Stimulated activated CD4-positive, alpha-beta T cell treated with anti-CD3 and anti-CD28 coated beads, Interleukin-1b, Interleukin-23, amount 100 ng/mL, for 4 hours (primary cell): ENCODE measurements at regions not wholly inside any gene's neighbourhood (a gene's known extent, or its start where the extent isn't known, plus 50 kb on each side); places are given as distances from the start of the nearest gene placed in this dataset.
"Not testable (repeated sequence)": the region's sequence is repeated elsewhere in the genome, so short reads cannot be mapped to it uniquely, and the experiment has no call there.

Experiments used
- DNase-seq, 2 donors: peaks; one replicate each; pipeline ENCODE4 v3.0.0-alpha.2; 2020; ENCODE audit warnings: low read depth in 2 of 2

DNA sequence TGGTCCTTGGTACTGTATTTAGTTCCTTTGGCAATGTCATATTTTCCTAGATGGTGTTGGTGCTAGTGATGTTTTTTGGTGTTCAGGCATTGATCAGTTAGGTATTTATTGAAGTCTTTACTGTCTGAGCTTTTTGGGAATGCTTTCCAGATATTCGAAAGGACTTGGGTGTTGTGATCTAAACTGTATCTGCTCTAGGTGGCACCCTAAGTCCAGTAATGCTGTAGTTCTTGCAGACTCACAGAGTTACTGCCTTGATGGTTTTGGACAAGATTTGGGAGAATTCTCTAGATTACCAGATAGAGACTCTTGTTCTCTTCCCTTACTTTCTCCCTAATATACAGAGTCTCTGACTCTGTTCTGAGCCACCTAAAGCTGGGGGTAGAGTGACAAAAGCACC lies 513.6 kb upstream of the PITX2 start:
- no peak for DNase-seq

DNA sequence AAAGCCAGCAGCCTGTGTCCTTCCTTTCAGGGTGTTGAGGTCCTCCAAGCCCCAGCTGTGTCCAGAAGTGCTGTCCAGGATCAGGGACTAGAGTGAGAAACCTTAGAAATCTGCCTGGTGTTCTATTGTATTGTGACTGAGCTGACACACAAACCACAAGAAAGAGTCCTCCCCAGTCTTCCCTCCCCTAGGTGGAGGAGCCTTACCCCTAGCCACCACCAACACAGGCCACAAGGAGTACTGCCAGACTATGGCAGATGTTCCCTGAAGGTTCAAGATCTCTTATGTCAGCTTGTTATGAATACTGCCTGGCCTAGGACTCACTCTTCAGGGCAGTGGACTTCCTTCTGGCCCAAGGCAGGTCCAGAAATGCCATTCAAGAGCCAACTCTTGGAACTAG lies 514.1 kb upstream of the PITX2 start:
- DNase-seq: no peak

- no peak for DNase-seq
Measured at GRCh38 chr4:111143510-111143909, 520.6 kb upstream of the PITX2 start.

DNA sequence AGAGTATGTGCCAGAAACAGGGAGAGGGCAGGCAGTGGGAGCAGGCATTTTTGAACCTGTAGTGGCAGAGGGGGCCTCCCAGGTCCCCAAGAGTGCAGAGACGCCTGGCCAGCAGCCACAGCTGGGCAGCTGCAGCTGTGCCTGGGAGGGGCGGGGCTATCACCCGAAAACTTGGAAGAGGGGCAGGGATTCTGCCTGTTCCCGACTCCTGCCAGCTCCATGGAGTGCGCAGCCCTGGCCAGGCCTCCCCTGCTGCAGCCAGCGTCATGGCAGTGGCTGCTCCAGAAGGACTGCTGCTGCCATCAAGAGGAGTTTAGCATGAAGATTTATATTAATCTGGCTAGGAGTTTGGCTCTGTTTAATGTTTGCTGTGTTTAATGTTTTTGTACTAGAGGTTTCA lies 532.1 kb upstream of the PITX2 start:
- DNase-seq: no peak

GRCh38 chr4:111164556-111164955 lies 541.7 kb upstream of the PITX2 start:
- not testable (repeated sequence) for DNase-seq

DNA sequence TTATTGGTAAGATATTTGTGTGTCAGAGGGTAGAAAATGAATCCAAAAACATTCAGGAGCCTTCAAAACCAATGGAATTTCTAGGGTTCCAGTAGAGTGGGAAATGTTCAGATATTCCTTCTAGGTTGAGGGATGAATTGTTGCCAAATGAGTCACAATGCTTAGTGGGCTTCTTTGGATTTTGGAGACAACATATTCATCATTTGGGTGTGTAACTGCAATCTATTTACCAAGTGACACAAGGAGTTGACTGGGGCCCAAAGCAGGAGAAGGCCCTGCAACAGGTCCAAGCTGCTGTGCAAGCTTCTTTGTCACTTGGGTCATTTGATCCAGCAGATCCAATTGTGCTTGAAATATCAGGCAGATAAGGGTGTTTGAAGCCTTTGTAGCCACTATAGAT lies 551.5 kb upstream of the PITX2 start:
- no peak for DNase-seq

- DNase-seq: no peak
Measured at GRCh38 chr4:111178231-111178630, 555.4 kb upstream of the PITX2 start.

DNA sequence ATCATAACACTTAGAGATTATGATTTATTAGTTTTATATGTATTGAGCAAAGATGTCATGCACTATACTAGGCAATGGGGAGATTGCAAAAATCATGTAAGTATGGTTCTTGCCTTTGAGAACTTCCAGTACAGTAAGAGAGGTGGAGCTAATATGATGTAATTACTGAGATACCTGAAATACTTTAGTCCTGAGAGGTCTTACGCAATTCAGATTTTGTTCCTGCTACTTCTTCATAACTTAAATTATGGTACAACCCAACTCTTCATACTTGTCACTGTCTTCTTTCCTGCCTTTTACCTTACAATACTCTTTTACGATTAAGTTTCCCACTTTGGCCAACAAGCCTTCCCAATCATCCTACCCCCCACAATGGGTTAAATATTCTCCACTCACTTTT lies 564.2 kb upstream of the PITX2 start:
- no peak for DNase-seq

DNA sequence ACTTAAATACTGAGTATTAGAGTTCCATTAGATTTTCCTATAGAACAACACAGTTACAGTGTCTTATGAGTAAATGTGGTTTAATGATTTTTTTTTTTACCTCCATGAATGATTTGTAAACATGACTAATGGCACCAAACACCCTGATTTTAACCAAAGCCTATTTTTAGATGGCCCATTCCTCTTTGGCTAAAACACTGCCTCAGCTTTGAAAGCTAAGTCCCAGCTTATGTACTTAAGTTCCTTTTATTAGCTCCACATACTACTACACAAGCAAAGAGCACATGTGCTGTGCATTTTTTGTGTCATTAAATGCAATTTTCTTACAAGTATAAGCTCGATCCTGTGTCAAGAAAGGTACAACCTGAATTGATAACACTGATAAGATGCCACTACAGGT lies 575.6 kb upstream of the PITX2 start:
- no peak for DNase-seq

GRCh38 chr4:111204797-111205196 lies 581.9 kb upstream of the PITX2 start:
- DNase-seq: no peak

DNA sequence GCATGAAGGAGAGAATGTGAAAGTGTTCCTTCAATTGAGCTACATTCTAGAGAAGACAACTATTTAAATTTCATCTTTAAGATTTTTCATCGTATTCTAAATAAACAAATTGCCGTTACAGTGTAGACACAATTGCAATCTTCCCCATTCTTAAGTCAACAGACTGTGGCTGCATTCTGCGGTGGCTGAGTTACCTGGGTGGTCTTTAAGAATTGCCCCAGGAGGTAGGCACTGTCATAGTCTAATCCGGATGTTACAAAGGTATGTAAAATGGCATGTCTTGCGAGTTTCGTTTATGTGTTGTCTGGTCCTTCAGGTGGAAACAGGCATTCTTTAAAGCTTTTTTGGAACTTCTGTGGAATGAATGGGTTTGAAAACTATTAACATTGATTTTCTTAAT lies 586.1 kb upstream of the PITX2 start:
- DNase-seq: no peak

DNA sequence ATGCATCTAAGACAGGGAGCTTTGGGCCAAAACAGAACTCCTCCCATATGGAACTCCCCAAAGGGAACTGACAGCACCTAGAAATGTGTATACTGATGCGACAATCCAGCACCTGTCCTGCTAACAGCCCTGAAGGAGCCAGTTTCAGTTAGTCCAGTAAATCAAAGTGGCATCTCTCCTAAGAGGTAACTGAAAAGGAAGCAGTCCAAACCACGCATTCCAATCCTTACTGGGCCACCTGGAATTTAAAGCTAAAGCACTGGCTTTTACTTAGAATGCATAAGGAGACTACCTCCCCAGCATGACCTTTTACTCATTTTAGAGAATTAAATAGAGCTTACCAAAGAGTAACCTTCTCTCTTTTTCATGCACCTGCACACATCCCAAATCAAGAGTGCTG lies 586.8 kb upstream of the PITX2 start:
- DNase-seq: no peak

DNA sequence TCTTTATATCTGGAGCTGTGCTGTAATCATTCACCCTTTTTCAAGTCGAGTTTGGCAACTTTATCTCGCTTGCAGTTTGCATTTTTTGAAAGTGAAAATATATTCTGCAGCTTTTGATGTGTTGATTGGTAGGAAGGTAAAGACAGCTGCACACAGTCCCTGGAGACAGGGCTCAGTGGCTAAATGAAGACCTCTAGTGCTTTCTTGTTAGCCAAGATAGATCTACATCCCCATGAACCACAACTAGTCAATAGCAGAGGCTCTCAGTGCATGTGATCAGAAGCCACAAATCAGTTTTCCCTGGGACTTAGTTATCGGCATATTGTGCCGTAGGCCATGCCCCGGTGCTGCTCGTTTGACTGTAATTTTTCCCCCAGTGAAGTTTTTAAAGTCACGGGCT lies 587.7 kb upstream of the PITX2 start:
- DNase-seq: no peak

DNA sequence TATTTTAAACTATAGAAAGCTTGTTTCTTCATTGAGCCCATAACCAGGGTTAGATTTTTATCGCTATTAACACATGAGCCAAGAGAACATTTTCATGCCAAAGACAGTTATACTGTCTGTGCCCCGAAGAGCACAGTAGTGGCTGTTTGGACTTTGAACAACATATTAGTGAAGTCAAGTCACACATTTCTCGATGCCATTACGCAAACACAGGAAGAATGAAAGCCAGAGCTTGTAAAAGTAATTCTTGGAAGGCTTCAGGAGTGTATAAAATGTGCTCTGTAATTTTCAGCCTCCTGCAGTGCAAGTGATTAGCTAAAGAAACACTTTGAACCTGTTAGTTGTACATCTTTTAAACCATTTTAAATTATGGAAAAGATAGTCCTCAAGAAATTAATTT lies 590.7 kb upstream of the PITX2 start:
- DNase-seq: no peak

GRCh38 chr4:111214371-111214770 lies 591.5 kb upstream of the PITX2 start:
- DNase-seq: no peak

DNA sequence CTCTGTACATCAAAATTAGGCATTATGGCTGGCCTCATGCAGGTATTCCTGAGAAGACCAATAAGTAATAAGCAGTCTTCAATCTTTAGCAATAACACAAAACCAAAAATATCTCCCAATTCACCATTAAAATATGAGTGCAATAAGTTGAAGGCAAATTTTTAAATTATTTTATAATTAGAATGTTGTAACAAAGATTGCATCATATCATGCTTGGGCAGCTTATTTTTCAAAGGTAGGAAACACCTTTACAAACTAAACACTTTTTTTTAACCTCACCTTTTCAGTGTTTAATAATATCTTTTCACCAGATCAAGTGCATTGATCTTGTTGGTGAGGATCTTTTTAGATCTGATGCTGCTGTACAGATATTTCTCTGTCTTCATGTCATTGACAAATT lies 592.9 kb upstream of the PITX2 start:
- DNase-seq: no peak

- no peak for DNase-seq
Measured at GRCh38 chr4:111216791-111217190, 593.9 kb upstream of the PITX2 start.

GRCh38 chr4:111221371-111221770 lies 598.5 kb upstream of the PITX2 start:
- DNase-seq: no peak

DNA sequence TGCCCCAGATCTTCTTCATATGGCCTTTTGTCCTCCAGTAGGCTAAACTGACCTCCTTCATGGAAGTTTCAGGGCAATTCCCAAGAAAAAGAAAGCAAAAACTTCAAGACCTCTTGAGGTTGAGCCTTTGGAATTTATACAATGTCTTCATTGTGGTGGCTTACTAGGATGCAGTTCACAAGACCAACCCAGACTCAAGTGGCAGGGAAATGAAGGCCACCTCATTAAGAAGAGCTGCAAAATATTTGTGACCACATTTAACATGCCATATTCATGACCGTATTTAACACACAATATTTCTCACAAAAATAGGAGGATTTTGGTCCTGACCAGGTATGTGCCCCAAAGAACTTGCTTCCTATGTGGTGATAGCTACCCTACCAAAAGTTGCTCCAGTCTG lies 605.5 kb upstream of the PITX2 start:
- no peak for DNase-seq

GRCh38 chr4:111228874-111229273 lies 606.0 kb upstream of the PITX2 start:
- no peak for DNase-seq

- DNase-seq: no peak
Measured at GRCh38 chr4:111230265-111230664, 607.4 kb upstream of the PITX2 start.

- DNase-seq: no peak
Measured at GRCh38 chr4:111231281-111231680, 608.4 kb upstream of the PITX2 start.

DNA sequence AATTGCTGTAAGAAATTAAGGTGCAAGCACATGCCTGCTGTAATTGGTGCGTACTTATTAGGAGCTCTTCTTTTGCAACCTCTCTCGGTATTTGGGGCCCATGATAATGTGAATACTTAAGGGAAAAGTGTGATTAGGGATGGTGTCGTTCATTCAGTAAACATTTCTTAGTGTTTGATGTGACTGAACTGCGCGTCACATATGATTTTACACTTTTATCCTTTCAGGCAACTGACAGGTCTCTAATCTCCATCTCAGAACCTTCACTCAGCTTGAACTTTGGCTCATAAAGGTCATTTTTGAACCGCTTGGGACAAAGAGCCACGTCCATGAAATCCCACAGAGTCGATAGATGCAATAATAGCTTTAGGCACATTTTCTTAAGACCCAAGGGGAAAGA lies 612.1 kb upstream of the PITX2 start:
- DNase-seq: no peak

GRCh38 chr4:111263836-111264235 lies 641.0 kb upstream of the PITX2 start:
- DNase-seq: no peak

DNA sequence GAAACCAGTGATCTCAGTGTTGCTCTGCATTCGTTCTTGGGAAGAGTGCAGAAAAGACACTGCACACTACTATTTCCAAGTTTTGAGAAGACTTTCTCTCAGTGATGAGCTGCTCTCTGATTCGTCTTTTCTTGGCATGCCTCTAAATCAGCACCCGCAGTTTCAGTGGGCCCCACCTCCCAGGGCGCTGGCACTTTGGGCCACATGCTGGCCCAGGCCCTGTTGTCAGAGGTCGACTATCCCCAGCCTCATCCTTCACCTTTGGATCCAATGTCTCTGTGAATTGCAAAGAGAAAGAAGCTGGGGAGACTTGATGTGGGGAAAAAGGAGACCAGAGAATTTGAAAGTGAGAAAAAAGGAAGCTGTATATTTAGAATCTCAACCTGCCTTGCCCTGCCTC lies 644.1 kb upstream of the PITX2 start:
- DNase-seq: no peak
